Stimulated activated CD4-positive, alpha-beta T cell treated with anti-CD3 and anti-CD28 coated beads, Interleukin-15, amount 100 ng/mL, for 24 hours (primary cell): ENCODE measurements at regions not wholly inside any gene's neighbourhood (a gene's known extent, or its start where the extent isn't known, plus 50 kb on each side); places are given as distances from the start of the nearest gene placed in this dataset.

ENCODE experiments used
- DNase-seq: peaks from one replicate; pipeline ENCODE4 v3.0.0-alpha.2; 2020

DNA sequence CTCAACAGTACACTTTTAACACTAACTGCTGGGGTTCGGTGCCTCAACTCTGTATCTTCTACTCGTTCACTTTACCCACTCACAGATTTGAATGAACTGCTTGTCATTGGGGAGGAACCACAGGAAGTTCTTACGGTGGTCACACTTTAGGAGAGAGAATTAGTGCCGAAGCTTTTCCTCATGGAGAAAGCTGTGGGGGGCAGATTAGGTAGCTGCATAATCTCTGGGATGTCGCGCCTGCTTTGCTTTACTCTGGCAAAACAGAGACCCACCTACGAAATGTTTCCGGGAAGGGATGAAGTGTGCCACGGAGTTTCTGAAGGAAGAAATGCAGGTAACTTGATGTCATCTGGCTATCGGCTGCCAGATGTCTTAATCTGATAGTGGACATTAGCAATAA, 949.7 kb upstream of the TENM3 start:
- DNase-seq = no peak

DNA sequence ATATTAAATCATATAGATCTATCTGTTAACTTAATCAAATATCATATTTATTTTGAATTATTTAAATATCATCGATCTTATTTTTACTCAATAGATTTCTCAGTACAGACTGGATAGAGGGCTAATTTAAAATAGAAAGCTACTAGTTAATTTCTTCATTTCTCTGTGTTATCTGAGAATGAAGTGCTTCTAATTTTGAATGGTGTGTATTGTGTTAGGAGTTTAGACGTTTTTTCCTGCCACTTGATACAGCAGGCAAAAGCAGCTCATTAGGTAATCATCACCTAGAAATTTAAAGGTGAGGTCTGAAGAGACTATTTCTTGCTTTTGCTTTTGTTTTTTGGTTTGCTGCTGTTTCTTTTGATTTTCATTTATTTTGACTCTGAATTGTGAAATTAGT, 948.8 kb upstream of the TENM3 start:
- DNase-seq = no peak

DNA sequence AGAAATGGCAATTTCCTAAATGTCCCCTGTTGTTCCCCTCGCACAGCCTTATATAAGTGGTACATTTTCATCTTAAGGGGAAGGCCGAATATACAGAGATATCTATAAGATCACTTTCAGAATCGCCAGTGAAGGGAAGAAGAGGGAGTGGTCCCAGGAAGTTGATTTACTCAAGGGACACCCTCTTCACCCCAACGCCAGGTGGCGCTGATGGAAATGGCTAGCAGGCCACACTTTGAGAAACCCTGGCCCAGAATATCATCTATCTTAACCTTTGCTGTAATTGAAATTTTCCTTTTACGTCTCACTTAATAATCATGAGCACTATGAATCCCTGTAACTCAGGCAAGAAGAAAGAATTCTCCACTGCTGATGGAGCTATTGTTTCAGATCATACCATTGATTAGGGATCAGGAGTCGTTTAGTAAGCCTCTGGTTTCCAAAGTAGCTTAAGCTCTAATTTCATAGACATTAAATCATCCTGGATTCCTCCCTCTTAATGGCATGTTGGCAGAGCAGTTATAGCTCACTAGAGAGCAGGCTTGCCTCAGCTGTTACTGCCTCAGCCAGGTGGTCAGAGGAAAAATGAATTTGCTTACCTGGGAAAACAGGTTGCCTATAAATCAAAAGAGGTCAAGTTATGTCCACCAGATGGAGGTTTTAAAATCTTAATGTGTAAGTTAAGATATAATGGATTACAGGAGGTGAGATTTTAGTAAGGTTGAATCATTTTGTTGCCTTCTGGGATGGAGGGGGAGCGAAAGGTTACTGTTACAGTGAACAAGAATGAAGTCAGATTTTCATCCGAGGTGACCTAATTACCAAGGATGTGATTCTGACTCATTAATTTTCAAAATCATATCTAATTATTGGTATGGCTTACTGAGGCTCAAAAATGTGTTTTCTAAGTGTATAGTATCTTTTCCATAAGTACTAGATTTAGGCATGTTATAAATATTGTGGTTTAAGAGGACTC, 941.2 kb upstream of the TENM3 start:
- DNase-seq = peak; percentile 33

DNA sequence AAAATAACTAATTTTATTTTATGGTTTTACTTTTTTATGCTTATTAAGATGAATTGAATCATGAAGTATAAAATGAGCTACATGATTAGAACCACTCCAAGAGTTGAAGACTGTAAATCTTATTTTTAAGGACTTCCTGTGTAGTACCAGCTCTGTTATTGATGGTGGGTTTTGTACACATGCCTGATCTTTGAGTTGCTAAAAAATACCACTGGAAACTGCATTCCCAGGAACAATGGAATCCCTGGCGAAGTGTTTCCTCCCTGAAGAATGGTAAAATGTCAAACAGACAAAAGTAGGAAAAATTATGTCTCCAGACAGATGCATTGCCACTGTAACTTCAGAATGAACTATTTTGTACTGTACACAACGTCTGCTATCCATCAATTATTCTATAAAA, 935.4 kb upstream of the TENM3 start:
- no peak for DNase-seq

DNA sequence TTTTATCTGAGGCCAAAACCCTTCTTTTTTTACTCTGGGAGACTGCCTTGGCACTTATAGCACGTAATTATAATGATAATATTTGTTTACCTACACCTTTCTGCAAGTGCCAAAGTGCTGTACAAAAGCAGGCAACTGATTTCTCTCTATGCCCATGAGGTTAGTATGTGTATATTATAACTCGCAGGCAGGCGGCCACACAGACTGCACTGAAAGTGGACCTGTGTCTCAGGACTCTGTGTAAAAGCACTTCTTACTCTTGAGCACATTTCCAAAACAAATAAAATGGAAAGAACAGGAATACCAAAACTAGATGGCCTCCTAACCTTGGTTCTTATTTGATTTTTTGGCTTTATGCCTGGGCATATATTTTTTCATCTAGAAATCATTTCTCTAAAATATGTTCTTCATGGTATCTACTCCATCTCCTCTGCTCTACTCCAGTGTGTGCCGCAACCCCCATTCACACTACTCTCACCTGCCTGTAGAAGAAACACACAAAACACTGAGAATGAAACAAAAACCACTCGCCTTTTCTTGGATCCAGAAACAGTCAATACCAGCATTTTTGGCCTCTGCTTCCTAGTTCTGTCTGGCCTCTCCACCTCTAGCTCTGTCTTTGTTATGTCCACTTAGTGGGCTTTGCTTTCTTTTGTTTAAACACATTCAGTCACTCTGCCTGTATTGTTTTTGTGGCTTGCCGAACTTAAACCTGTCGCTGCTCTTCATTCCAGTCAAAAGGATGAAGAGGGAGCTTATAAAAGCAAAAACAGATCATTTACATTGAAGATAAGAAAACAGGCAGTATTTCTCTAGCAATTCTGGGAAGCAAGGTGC, 934.5 kb upstream of the TENM3 start:
- no peak for DNase-seq

DNA sequence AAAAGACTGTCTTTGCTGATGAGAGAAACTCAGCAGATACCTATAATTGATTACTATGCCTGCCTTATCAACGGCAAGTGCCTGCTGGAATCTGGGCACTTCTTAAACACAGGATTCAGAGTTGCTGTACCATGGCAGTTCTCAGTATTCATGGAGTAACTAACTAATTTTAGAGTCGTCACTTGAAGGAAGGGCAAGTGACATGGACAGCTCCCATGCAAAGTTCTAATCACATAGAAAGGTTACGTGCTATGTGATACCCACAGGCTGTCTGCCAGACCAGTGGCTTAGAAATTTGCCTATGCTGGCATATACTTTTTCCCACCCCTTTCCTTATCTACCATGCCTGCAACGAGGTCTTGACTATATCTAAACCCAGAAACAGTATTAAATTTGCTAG, 931.1 kb upstream of the TENM3 start:
- DNase-seq = no peak

DNA sequence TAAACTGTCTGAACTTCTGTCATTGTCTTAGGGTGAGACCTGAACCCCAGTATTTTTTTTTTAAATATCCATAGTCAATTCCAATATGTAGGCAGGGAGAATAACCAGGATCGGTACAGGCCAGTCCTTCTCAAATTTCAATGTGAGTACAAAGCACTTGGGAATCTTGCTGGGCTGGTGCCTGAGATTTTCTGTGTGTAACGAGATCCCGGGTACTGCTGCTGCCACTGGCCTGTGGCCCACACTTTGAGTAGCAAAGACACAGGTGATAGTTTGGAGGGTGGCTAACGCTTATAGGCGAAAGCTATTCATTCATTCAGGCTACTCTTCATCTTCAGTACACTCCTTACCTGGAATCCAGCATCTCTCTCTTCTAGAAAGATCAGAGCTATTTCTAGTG, 923.6 kb upstream of the TENM3 start:
- no peak for DNase-seq

DNA sequence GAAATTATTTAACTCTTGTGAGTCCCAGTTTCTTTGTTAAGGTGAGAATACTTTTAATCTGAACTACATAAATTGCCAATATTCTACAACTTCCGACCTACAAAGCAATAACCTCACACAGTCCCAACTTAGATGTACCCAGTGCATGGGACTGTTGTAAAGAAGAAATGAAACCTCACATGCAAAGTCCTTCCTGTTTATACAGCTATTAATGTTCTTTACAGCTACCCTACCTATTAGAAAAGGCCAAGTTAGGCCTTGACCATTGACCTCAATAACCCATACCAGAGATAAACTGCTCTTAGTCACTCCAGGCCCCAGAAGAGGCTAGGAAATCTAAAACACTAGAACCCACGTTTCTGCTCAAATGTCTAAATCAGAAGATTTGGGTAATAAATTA, 920.1 kb upstream of the TENM3 start:
- DNase-seq = no peak

DNA sequence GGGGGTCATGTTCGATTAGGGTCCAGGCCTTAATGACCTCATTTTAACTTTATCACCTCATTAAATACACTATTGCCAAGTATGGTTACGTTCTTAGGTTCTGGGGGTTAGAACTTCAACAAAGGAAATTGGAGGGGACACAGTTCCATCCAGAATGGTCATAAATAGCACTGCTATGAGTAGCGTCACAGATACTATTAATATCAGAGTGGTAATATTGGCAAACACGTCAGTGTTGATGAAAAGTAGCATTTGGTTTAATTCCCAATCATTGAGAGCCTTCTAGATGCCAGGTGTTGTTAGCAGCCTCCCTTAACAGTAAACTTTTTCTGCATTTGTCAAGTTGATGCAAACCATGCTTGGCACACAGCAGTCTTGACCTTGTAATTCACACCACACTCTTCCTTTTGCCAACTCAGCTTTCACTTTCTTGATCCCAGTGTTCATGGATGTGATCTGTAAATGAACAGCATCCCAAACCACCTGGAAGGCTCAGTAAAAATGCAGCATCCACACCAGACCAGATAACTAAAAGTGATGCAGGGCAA, 912.5 kb upstream of the TENM3 start:
- no peak for DNase-seq

DNA sequence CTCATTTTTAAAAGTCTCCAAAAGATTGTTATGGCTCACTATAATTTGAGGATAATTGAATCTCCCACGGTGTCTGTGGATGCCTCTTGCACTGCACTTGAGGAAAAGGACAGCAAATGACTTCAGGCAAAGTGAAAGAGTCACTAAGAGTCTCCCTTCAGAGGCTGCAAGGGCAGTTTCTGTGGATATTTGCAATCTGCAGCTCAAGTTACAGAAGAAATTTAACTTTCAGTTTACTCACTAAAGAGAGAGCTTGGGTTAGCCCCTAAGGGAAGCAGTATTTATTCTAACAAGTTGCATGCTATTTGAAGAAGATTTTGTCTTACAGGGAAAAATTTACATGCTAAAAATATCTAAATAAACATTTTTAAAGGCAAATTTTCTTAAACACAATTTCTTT, 912.0 kb upstream of the TENM3 start:
- no peak for DNase-seq

DNA sequence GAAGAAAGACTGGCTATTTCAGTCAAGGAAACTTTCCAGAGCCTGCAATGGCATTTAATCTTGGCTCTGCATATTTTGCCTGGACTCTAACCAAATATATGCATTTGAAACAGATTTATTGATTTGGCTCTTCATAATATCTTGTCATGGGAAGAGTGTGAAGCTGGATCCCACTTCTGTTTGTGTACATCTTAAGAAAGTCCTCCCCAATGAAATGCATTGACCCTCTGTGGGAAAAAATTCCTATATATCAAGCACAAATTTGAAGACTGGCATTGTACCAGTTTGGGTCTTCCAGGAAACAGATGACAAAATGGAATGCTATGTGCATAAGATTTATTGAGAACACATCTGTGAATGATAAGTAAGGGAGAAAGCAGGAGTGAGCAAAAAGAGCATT, 897.3 kb upstream of the TENM3 start:
- DNase-seq = no peak

DNA sequence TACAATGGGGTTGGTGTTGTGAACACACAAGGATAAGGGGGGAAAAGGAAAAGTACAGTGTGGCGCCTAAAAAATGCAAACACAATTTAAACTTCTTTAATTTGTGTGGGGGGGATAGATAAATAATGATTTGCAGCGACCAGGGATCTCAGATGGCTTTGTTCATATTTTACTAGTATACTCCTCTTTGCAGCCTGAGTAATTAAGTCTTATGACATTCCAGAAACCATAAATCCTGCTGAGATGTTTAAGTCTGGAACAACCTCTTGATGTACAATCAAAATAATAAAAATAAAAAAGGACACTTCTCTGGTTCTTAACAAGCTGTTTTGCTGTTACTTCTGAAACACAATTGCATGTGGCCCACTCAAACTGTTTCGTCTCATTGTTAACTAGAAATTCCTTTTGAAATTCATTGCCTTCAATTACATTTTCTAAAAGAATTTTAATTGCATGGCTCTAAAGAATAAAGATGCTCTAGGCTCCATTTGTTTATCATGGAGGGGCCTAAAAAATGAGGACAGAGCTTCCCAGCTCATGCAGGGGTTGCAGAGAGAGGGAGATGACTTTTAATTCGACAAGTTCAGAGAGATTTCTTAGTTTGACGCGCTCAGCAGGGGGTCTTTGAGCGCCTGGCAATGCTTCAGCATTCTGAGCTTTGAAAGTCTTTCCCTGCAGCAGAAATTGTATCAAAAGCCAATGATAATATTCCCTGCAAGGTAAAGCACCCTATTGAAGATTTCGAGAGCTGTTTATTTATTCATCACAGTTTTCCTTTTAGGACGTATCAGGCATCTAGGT, 892.4 kb upstream of the TENM3 start:
- DNase-seq = no peak

DNA sequence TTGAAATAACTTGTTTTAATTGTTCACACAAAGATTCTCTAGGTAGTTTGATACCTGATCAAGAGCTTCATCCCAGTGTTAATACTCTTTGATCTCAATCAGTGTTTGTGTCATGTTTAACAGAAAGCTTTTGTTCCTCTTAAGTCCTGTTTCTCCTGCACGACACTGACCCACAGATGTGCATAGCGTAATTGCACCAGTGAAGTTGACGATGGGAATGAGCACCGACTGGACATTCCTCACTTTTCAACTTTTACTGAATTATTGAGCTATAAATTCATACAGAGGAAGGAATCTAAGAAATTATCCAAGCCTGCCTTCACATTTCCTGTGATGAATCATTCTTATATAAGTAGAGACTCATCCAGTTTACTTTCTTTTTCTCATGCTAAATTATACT, 878.7 kb upstream of the TENM3 start:
- DNase-seq = no peak

DNA sequence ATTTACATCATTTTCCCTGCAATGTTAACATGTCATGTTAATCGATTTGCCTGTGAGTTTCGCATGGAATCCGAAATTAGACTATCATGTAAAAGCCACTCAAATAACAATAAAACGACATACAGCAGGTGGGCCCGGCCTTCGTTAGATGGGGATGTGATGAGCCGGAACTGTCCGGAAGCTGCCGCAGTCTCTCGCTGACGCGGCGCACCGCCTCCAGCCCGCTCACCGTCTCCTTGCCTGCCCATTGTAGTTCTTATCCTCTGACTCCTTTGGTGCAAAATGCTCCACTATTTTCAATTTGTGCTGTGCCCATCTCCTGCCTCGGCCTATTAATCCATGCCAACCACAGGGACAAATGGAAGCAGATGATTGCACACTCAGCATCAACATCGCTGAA, 877.5 kb upstream of the TENM3 start:
- DNase-seq = no peak

DNA sequence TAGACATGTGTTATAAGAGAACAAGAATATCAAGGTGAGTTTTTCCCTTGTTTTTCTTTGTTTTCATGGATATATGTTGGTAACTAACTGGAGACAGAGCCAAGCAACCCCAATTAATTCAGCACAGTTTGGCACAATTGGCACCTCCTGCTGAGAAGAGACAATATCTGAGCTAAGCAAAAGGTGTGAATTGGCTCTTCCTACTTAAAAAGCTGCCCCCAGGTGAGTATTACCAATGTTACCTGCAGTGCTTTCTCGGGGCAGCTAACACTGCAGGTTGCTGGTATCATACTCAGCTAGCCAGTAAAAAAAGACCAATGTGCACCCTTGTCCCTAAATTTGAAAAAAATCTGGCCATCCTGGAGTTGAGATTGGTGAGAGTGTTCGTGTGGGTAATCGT, 871.2 kb upstream of the TENM3 start:
- DNase-seq = no peak

DNA sequence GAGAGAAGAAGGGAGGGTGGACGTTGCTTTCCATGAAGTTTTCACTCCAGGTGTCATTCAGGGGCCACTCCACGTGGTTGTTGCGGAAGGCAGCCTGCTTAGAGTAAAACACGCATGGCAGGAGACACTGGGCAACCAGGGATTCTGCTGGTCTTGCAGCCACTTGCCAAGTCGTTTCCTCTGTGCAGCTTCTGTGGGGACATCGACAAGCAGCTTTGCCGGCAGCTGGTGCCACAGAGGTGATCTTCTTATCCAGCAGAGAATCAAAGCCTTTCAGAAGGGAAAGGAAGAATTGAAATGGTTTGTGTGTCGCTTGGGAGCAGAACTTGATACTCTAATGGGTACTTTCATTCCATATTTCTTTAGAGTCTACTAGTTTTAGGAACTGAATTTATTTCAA, 867.1 kb upstream of the TENM3 start:
- DNase-seq = no peak

DNA sequence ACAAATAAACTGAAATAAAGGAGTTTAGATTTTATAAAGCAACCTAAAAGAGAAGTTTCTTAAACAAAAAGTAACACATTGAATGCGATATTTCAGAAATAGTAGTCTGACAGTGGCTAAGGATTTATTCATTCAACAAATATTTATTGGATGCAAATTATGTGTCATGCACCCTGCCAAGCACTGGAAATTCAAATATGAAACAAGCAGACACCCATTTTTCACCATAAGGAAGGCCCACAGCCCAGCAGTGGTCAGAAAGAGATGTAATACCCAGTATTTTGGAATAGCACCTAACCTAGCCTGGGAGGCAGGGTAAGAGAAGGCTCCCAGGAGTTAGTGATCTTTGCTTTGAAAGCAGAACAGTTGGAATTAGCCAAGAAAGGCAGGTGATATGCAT, 855.1 kb upstream of the TENM3 start:
- DNase-seq = no peak

DNA sequence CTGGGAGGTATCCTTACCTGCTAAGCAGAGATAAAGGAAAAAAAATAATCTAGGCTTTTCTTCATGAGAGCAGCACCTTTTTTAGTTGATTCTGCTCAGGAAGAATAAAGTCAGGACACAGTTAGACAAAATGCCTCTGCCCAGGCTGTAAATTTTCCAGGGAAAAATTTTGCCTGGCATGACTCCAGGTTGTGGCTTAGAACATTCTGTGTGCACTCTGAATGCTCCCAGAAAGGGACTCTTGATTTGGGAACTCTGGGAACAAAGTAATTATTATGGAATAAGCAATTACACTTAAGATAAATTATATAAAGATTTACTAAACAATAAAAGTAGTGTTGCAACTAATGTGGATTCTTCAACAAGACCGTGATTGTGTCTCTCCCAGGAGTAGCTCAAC, 826.2 kb upstream of the TENM3 start:
- DNase-seq = no peak

DNA sequence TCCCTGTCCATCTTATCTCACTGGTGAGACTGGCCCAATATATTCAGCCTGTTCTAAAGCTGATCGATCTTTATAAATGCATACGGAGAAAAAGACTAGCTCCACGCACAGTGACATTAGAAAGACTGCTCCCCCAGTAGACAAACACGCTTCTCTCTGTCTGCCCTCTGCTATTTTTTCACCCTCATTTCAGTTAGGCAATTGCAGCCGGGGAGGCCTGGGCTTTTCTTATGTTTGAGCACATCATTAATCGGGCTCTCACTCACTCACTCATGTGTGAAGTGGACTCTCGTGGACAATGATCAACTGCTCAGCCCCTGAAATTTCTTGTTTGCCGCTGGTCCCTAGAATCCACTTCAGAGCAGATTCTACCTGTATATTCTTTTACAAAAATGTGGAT, 824.7 kb upstream of the TENM3 start:
- DNase-seq = no peak

DNA sequence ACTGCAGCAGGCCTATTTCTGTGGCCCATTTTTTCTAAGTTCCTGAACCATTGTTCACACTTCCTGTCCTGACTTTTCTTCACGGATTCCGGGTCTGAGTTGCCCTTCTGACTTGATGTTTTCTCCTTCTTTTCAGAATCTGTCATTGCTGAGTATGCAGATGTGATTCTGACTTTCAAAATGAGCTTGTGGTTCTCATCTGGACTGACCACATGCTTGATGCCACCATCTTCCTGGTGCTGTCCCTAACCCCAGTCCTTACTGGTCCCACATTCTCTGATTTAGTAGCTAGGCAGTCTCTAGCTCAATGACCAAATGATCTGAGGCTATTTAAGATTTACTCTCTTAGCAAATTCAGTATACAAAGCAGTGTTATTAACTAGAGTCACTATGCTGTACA, 822.3 kb upstream of the TENM3 start:
- DNase-seq = no peak

DNA sequence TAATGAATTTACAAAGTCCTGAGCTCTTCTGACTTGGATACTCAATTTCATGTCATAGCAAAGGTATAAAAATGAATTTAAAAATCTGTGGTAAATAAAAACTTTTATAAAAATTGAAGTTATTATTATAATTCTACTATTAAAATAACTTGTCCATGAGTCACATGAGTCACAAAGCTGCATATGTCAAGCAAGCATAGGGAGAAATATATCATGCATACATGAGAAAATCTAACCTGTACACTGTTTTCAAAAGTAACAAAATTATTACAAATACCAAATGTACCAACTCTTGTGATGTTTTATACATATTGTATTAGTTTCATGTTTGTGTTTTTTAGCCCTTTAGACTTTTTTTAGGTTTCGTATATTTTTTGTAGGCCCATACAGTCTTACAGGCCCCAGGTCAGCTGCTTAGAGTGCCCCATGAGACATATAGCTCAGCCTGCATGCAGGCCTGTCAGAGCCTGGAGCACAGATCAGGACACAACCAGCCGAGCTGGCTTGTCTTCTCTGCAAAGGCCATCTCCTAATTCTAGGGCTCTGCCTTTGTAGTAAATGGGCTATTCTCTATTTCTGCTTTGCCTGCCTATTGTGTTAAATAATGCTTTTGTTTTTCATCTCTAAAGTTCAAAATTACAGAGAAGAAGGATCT, 818.7 kb upstream of the TENM3 start:
- DNase-seq = no peak

DNA sequence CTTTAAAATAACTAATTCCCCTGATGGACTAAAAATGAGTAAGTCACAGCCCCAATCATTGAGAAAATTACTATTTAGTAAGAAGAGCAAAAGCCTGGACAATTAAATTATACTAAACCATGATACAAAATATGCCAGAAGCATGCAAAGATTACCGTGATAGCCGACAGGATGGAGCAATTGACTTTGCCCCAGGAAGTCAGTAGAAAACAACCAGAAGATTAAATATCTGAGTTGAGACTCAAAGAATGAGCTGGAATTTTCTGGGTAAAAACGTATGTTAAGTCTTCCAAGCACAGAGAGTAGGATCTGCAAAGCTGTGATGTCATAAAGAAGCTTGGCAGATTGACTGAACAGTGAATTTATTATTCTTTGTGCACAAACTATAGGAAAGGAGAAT, 816.1 kb upstream of the TENM3 start:
- no peak for DNase-seq

DNA sequence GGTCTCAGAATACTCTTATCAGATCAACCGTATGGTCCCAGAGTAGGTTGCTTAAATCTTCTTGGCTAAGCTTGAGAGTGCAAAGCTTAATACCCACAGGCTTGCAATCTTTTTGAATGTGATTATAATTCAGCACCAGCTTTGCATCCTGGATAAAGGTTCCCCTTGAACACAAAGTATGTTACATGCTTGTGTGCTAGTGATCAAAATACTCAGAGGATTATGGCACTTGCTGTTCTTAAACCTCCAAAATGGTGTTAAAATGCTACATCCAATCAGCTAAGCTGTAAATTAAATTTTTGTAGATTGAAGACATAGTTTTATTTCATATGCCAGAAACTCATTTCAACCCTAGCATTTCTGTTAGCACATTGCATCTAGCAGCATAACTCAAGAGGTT, 812.2 kb upstream of the TENM3 start:
- DNase-seq = no peak
